ENCODE measurements at regions not wholly inside any gene's neighbourhood (a gene's known extent, or its start where the extent isn't known, plus 50 kb on each side); places are given as distances from the start of the nearest gene placed in this dataset.

- Histone ChIP-seq H3K27ac (ENCODE audit: low read depth, low read length) (no peak overlapping the region), H3K79me2 (ENCODE audit: control insufficient read depth, low read length) (no peaks in the 10 kb centered on the region), H3K4me2 (ENCODE audit: low read length) (no peak overlapping the region), H3K36me3 (ENCODE audit: control insufficient read depth, low read length) (no peaks in the 10 kb centered on the region), H3K4me3 (ENCODE audit: low read length) (no peak overlapping the region), H3K9me3 (ENCODE audit: control insufficient read depth, insufficient read depth, low read length) (peaks cover 10% of the 10 kb centered on the region), H3K9me2 (replicated peaks; ENCODE audit: control insufficient read depth, low read length) (no peaks in the 10 kb centered on the region), H3K4me1 (ENCODE audit: control insufficient read depth, low read length) (no peaks in the 10 kb centered on the region), H3F3A (ENCODE audit: control insufficient read depth, insufficient read depth) (no peaks in the 10 kb centered on the region), H4K20me1 (ENCODE audit: control insufficient read depth, insufficient read depth, low read depth, low read length) (no peaks in the 10 kb centered on the region), H3K27me3 (ENCODE audit: control insufficient read depth, low read length) (no peaks in the 10 kb centered on the region)
- TF ChIP-seq CTCF (IDR thresholded peaks at IDR 0.05; ENCODE audit: low read depth, low read length, poor library complexity, severe bottlenecking) (no peak), EZH2phosphoT487 (IDR thresholded peaks at IDR 0.05; ENCODE audit: borderline replicate concordance, low read length) (no peak)
Observed at GRCh38 chr21:36640721-36641244, 58.1 kb upstream of the SIM2 start.

- Histone ChIP-seq H3K4me3 (ENCODE audit: low read length) (no peak overlapping the region), H3K79me2 (ENCODE audit: control insufficient read depth, low read length) (no peaks in the 10 kb centered on the region), H3K27ac (ENCODE audit: low read depth, low read length) (no peak overlapping the region), H3K4me1 (ENCODE audit: control insufficient read depth, low read length) (no peaks in the 10 kb centered on the region), H3K9me2 (replicated peaks; ENCODE audit: control insufficient read depth, low read length) (no peaks in the 10 kb centered on the region), H3K4me2 (ENCODE audit: low read length) (no peak overlapping the region), H3K27me3 (ENCODE audit: control insufficient read depth, low read length) (no peaks in the 10 kb centered on the region), H3K9me3 (ENCODE audit: control insufficient read depth, insufficient read depth, low read length) (peaks cover 5% of the 10 kb centered on the region; the same call in 1 of the 2 replicates), H3K36me3 (ENCODE audit: control insufficient read depth, low read length) (no peaks in the 10 kb centered on the region), H3F3A (ENCODE audit: control insufficient read depth, insufficient read depth) (no peaks in the 10 kb centered on the region), H4K20me1 (ENCODE audit: control insufficient read depth, insufficient read depth, low read depth, low read length) (no peaks in the 10 kb centered on the region)
- no peak for TF ChIP-seq EZH2phosphoT487 (IDR thresholded peaks at IDR 0.05; ENCODE audit: borderline replicate concordance, low read length)
- no peak for TF ChIP-seq CTCF (IDR thresholded peaks at IDR 0.05; ENCODE audit: low read depth, low read length, poor library complexity, severe bottlenecking)
Observed at GRCh38 chr21:36641346-36641745, 57.6 kb upstream of the SIM2 start.

GRCh38 chr21:36641886-36642285 lies 57.0 kb upstream of the SIM2 start:
- Histone ChIP-seq H3K4me1 (ENCODE audit: control insufficient read depth, low read length) (no peaks in the 10 kb centered on the region), H4K20me1 (ENCODE audit: control insufficient read depth, insufficient read depth, low read depth, low read length) (no peaks in the 10 kb centered on the region), H3K9me3 (ENCODE audit: control insufficient read depth, insufficient read depth, low read length) (no peaks in the 10 kb centered on the region), H3K27me3 (ENCODE audit: control insufficient read depth, low read length) (no peaks in the 10 kb centered on the region), H3K79me2 (ENCODE audit: control insufficient read depth, low read length) (no peaks in the 10 kb centered on the region), H3K4me2 (ENCODE audit: low read length) (no peak overlapping the region), H3K4me3 (ENCODE audit: low read length) (no peak overlapping the region), H3K36me3 (ENCODE audit: control insufficient read depth, low read length) (no peaks in the 10 kb centered on the region), H3K9me2 (replicated peaks; ENCODE audit: control insufficient read depth, low read length) (no peaks in the 10 kb centered on the region), H3F3A (ENCODE audit: control insufficient read depth, insufficient read depth) (no peaks in the 10 kb centered on the region), H3K27ac (ENCODE audit: low read depth, low read length) (no peak overlapping the region)
- TF ChIP-seq CTCF (IDR thresholded peaks at IDR 0.05; ENCODE audit: low read depth, low read length, poor library complexity, severe bottlenecking) (no peak), EZH2phosphoT487 (IDR thresholded peaks at IDR 0.05; ENCODE audit: borderline replicate concordance, low read length) (no peak)
